ENCODE measurements at regions not wholly inside any gene's neighbourhood (a gene's known extent, or its start where the extent isn't known, plus 50 kb on each side); places are given as distances from the start of the nearest gene placed in this dataset.
A peak's percentile ranks its signal among the peaks of the same experiment; 100 is the strongest.

DNA sequence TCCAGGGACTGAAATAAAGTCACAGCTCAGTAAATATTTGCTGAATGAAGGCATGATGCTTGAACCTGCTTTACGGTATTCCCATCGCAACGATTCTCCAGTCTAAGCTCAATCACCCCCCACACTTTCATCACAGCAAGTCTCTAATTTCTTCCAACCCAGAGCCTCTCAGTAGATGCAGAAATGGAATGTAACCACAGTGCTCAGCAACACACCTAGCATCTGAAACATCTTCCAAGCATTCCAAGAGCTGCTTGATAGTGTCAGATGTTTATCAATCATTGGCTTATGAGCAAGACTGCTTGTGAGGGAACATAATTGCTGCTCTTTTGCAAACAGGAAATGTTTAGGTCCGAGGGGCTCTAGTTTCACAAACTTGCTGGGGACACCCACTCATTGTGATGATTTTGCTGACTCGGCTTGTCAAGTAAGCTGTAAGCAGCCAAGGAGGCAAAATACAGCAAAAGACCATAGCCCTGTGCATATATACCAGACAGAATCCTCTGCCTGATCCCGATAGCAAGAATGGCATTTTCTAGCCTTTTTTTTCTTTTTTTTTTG is 751.2 kb downstream of the NR2F2 start:
- DNase-seq (ENCODE audit: low read depth in 2 of 2): no peak
- H3K4me3 ChIP-seq (replicated peaks in 1 of 2; ENCODE audit: low read depth in 2 of 2, low read length in 2 of 2): no peak overlapping the region
- TF ChIP-seq, protein P1, sequence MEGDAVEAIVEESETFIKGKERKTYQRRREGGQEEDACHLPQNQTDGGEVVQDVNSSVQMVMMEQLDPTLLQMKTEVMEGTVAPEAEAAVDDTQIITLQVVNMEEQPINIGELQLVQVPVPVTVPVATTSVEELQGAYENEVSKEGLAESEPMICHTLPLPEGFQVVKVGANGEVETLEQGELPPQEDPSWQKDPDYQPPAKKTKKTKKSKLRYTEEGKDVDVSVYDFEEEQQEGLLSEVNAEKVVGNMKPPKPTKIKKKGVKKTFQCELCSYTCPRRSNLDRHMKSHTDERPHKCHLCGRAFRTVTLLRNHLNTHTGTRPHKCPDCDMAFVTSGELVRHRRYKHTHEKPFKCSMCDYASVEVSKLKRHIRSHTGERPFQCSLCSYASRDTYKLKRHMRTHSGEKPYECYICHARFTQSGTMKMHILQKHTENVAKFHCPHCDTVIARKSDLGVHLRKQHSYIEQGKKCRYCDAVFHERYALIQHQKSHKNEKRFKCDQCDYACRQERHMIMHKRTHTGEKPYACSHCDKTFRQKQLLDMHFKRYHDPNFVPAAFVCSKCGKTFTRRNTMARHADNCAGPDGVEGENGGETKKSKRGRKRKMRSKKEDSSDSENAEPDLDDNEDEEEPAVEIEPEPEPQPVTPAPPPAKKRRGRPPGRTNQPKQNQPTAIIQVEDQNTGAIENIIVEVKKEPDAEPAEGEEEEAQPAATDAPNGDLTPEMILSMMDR (IDR thresholded peaks at IDR 0.05; ENCODE audit: low read depth, low read length): no peak

DNA sequence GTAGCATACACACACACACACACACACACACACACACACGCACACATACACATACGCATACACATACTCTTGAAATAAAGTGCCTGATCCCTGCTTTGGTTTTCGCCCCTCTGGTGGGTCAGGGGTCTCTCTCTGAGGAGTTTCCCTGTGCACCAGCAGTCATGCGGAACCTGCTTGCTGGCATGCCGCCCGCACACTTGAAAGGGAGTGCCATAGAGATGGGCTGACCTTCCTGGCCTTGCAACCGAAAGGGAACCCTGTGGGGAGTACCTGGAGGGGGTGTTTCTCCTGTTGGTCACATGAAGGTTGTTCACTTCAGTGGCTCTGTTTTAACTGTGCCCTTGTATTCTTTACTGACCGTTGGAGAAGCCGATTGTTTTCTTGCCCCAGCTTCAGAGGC is 752.3 kb downstream of the NR2F2 start:
- no peak for DNase-seq (ENCODE audit: low read depth in 2 of 2)
- TF ChIP-seq, protein P1 (IDR thresholded peaks at IDR 0.05; ENCODE audit: low read depth, low read length): no peak
- H3K4me3 ChIP-seq (replicated peaks in 1 of 2; ENCODE audit: low read depth in 2 of 2, low read length in 2 of 2): no peak overlapping the region

DNA sequence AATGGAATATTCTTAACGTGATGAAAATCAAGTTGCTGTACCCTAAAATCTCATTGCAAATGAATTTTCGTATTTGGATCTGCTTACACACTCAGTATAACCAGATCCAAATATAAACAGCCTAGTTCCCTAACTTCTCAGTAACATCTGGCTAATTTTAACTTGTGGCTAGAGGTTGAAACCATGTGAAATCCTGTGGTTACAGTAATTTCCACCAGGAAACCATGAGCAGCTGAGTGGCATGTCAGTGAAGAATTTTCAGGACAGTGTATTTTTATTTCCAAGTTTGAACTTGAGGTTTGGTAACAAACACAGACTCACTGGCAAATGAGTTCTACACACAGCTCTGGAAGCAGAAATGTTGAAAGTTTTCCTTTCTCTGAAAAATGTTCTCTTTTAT is 754.1 kb downstream of the NR2F2 start:
- no peak overlapping the region for H3K4me3 ChIP-seq (replicated peaks in 1 of 2; ENCODE audit: low read depth in 2 of 2, low read length in 2 of 2)
- DNase-seq (ENCODE audit: low read depth in 2 of 2): peak in 1 of 2 donors; percentile 65
- TF ChIP-seq, protein P1 (IDR thresholded peaks at IDR 0.05; ENCODE audit: low read depth, low read length): no peak

DNA sequence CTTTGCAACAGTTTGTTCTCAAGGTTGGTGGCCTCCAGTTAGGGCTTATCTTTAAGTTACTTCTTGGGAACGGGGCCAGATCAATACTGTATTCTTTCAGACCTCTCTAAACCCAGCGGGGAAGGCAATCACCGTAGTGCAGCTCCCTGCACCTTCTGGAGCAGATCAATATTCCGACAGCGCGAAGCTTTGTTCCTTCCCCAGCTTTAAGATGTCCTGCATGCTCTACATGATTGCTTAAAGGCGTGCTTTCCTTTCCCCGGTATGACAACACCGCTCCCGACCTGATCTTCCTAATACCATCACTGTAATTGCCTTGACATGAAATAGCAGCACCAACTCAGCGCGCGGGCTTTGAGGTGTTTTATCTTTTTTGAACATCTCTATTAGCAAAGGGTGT is 755.2 kb downstream of the NR2F2 start:
- TF ChIP-seq, protein P1 (IDR thresholded peaks at IDR 0.05; ENCODE audit: low read depth, low read length): no peak

DNA sequence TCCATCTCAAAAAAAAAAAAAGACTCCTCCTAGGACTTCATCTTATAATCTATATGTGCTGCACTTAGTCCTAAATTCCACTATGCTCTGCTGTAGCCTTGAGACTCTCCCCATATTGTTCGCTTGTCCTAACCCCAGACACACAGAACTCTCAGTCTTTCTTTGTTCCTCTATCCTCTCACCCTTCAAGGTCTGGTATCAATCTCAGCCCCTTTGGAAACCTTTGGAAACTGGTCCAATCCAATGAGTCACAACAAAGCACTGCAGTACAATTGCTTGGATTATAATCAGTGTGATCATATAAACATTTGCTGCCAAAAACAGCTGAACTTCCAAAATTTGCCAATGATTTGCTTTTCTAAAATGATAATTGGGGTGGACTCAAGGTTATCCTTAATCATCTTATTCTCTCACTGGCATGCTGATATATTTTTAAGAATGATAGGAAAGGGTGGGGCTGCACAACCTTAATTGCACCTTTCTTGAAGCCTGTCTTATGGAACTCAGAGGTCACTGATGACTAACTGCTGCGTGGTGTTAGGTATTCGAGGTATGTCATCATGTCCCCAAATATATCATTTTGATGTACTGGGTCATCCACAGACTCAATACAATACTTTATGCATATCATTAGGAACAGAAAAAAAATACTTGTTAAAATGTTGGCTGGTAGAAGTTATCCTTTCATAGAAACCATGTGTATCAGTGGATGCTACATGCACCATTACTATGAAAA is 756.7 kb downstream of the NR2F2 start:
- peak in 1 of 2 donors; percentile 45 for DNase-seq (ENCODE audit: low read depth in 2 of 2)
- TF ChIP-seq, protein P1 (IDR thresholded peaks at IDR 0.05; ENCODE audit: low read depth, low read length): no peak
- no peak overlapping the region for H3K4me3 ChIP-seq (replicated peaks in 1 of 2; ENCODE audit: low read depth in 2 of 2, low read length in 2 of 2)

More for the DNA sequence above, 755.2 kb downstream of the NR2F2 start:
- no peak overlapping the region for H3K4me3 ChIP-seq (replicated peaks in 1 of 2; ENCODE audit: low read depth in 2 of 2, low read length in 2 of 2)
- DNase-seq (ENCODE audit: low read depth in 2 of 2): no peak

DNA sequence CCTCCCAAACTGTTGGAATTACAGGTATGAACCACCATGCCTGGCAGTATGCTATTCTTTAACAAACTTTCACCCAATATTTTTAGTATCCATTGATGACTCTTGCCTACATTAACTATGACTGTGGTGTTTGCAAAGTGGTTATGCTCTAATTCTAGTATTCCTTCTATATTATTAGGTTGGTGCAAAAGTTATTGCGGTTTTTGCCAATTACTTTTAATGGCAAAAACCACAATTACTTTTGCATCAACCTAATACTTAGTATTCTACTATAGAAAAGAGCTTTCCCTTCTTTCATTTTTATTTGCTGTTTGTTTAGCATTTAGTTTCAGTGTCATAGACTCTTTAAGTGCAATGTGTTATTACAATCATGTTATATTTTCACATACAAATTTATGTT is 760.6 kb downstream of the NR2F2 start:
- TF ChIP-seq, protein P1 (IDR thresholded peaks at IDR 0.05; ENCODE audit: low read depth, low read length): no peak
- H3K4me3 ChIP-seq (replicated peaks in 1 of 2; ENCODE audit: low read depth in 2 of 2, low read length in 2 of 2): no peak overlapping the region
- no peak for DNase-seq (ENCODE audit: low read depth in 2 of 2)

Measured in cardiac fibroblast (primary cell).